ENCODE measurements at regions not wholly inside any gene's neighbourhood (a gene's known extent, or its start where the extent isn't known, plus 50 kb on each side); places are given as distances from the start of the nearest gene placed in this dataset.

GRCh38 chr11:115916608-115917007 is 412.4 kb upstream of the CADM1 start:
- POLR2A ChIA-PET = no interaction called here

GRCh38 chr11:115912484-115912945 is 408.3 kb upstream of the CADM1 start:
- ChIA-PET POLR2A (no interaction called here), CTCF (interaction anchor here (0.6 to 3.4 kb wide), 16 partner anchors 9 to 729 kb away, joined by 3 to 16 read pairs (median 4); no protein-coding TSS in a partner anchor)
- Histone ChIP-seq H3K9me2 (no peaks in the 10 kb centered on the region), H3K36me3 (replicated peaks in 1 of 2; ENCODE audit: control insufficient read depth in 1 of 2, insufficient read depth in 2 of 2, low read length in 1 of 2) (no peaks in the 10 kb centered on the region), H3K27me3 (ENCODE audit: insufficient read depth) (no peaks in the 10 kb centered on the region), H3F3A (replicated peaks; ENCODE audit: insufficient read depth) (no peaks in the 10 kb centered on the region), H3K4me1 (ENCODE audit: control insufficient read depth in 1 of 2, insufficient read depth in 2 of 2, low read depth in 1 of 2, low read length in 1 of 2) (peaks cover 0 to 10% of the 10 kb centered on the region in 2 experiments; a peak in 1 of 4 replicates), H3K79me2 (ENCODE audit: insufficient read depth) (no peaks in the 10 kb centered on the region), H3K4me3 (ENCODE audit: low read depth in 2 of 2, low read length in 1 of 2) (no peak overlapping the region), H3K27ac (ENCODE audit: low read depth in 2 of 2, low read length in 1 of 2) (no peak overlapping the region), H3K9ac (no peak overlapping the region), H3K9me3 (no peaks in the 10 kb centered on the region), H3K4me2 (no peak overlapping the region), H4K20me1 (ENCODE audit: insufficient read depth) (no peaks in the 10 kb centered on the region), H2AFZ (ENCODE audit: low read depth) (no peak overlapping the region)
- WGBS (ENCODE audit: low lambda C conversion rate) = 71% methylated on average over 2 of the region's 2 CpGs
- no peak for DNase-seq
- TF ChIP-seq SMC3 (IDR thresholded peaks at IDR 0.05; ENCODE audit: low read depth, low read length) (peak; percentile 24; the same call in 1 of the 2 replicates), CTCF (IDR thresholded peaks at IDR 0.05) (peak; percentile 26; the same call in 1 of the 2 replicates), TEAD4 (IDR thresholded peaks at IDR 0.05; ENCODE audit: borderline replicate concordance, insufficient read depth) (no peak), RAD21 (IDR thresholded peaks at IDR 0.05; ENCODE audit: low read length) (peak; percentile 59)

More at GRCh38 chr11:115916608-115917007, 412.4 kb upstream of the CADM1 start:
- no peak overlapping the region for H3K27ac ChIP-seq (ENCODE audit: low read depth in 2 of 2, low read length in 1 of 2)
- H3K36me3 ChIP-seq (replicated peaks in 1 of 2; ENCODE audit: control insufficient read depth in 1 of 2, insufficient read depth in 2 of 2, low read length in 1 of 2) = no peaks in the 10 kb centered on the region
- H3K9ac ChIP-seq = no peak overlapping the region
- no peaks in the 10 kb centered on the region for H3K9me3 ChIP-seq
- TF ChIP-seq JUND (IDR thresholded peaks at IDR 0.05) (no peak), YY1 (IDR thresholded peaks at IDR 0.05; ENCODE audit: low read depth) (no peak), TCF12 (IDR thresholded peaks at IDR 0.05) (no peak), EP300 (IDR thresholded peaks at IDR 0.05; ENCODE audit: borderline replicate concordance in 1 of 2, low read depth in 1 of 2, low read length in 1 of 2) (no peak), FOXJ3 (CRISPR knock-in tag; IDR thresholded peaks at IDR 0.05) (no peak), POLR2AphosphoS5 (IDR thresholded peaks at IDR 0.05; ENCODE audit: low read depth, low read length) (no peak), TAF1 (IDR thresholded peaks at IDR 0.05; ENCODE audit: borderline replicate concordance, low read depth, low read length) (no peak), MAX (IDR thresholded peaks at IDR 0.05; ENCODE audit: low read depth) (no peak), MXI1 (IDR thresholded peaks at IDR 0.05; ENCODE audit: low read depth, low read length) (no peak), CTCF (IDR thresholded peaks at IDR 0.05) (no peak), RXRA (IDR thresholded peaks at IDR 0.05; ENCODE audit: borderline replicate concordance, low read depth) (no peak), FOXM1 (IDR thresholded peaks at IDR 0.05; ENCODE audit: low read depth) (no peak)
- H3K4me1 ChIP-seq (ENCODE audit: control insufficient read depth in 1 of 2, insufficient read depth in 2 of 2, low read depth in 1 of 2, low read length in 1 of 2) = peaks cover 0 to 7% of the 10 kb centered on the region in 2 experiments; a peak in 1 of 4 replicates
- no peak overlapping the region for H3K4me2 ChIP-seq
- H3K4me3 ChIP-seq (ENCODE audit: low read depth in 2 of 2, low read length in 1 of 2) = no peak overlapping the region
- no peaks in the 10 kb centered on the region for H3F3A ChIP-seq (replicated peaks; ENCODE audit: insufficient read depth)
- no peaks in the 10 kb centered on the region for H3K9me2 ChIP-seq
- CTCF ChIA-PET = interaction anchor here (1.0 to 1.1 kb wide), 2 partner anchors 12 to 162 kb away, joined by 3 to 4 read pairs; no protein-coding TSS in a partner anchor
- H2AFZ ChIP-seq (ENCODE audit: low read depth) = no peak overlapping the region
- no peaks in the 10 kb centered on the region for H3K79me2 ChIP-seq (ENCODE audit: insufficient read depth)
- WGBS (ENCODE audit: low lambda C conversion rate) = 25% methylated on average over 2 of the region's 2 CpGs
- DNase-seq = no peak
- H3K27me3 ChIP-seq (ENCODE audit: insufficient read depth) = no peaks in the 10 kb centered on the region
- no peaks in the 10 kb centered on the region for H4K20me1 ChIP-seq (ENCODE audit: insufficient read depth)

Measured in SK-N-SH (cell line).